Astrocyte of the cerebellum (primary cell): ENCODE measurements at regions not wholly inside any gene's neighbourhood (a gene's known extent, or its start where the extent isn't known, plus 50 kb on each side); places are given as distances from the start of the nearest gene placed in this dataset.

Experiments
- DNase-seq: peaks from one replicate; pipeline ENCODE4 v3.0.0-alpha.2; 2011; ENCODE audit warnings: low read depth
- H3K4me3 ChIP-seq: 2 replicates; pipeline ENCODE4 v1.5.1; 2011; ENCODE audit warnings: mild to moderate bottlenecking, low read depth, low read length, moderate library complexity
- CTCF ChIP-seq: IDR thresholded peaks from 2 replicates; pipeline ENCODE4 v1.5.1; 2012; ENCODE audit warnings: low read length, low read depth, moderate library complexity, mild to moderate bottlenecking; ENCODE audit errors: missing control alignments
- in situ Hi-C: cut with HindIII; loops from 2 replicates; pipeline ENCODE4 v1.10.0; 2017; ENCODE audit warnings: low sequenced_read_pairs

DNA sequence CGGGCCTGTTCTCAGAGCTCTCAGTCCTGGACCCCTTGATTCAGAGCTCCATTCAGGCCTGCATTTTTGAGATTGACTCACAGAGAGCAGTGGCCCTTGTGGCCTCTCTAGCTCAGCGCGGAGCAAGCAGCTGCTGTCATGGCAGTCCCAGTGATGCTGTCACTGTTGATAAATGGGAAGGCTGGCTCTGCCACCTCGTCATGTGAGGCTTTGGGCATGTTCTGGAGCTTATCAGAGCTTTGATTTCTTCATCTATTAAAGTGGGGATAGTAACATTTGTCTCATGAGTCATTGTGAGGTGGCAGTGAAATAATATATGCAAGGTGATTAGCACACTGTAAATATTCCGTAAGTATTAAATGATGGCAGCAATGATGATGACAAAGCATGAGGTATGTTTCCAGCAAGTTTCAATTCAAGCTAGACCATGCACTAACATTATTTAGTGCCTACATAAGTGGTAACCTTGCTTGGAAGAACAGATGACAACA is 126.4 kb upstream of the CXCL14 start:
- in situ Hi-C loops = no loop called here
- no peak for DNase-seq
- TF ChIP-seq CTCF = no peak
- H3K4me3 ChIP-seq = no peak overlapping the region

DNA sequence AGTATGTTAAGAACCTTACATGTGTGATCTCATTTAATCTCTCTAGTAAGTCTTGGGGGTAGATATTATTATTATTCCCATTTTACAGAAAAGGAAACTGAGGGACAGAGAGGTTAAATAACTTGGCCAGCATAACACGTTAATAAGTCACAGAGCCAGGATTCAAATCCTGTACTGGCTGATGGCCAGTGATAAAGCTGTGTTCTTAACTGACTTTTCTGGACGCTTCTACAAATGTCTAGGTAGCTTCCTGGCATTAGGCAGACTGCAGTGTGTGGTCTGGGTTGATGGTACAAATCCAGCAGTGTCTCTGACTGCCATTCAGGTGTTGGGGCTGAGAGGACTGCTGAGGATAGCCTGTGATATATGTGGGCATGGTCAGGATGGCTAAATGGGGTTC is 125.8 kb upstream of the CXCL14 start:
- no peak for TF ChIP-seq CTCF
- DNase-seq = no peak
- in situ Hi-C loops = no loop called here
- H3K4me3 ChIP-seq = no peak overlapping the region

DNA sequence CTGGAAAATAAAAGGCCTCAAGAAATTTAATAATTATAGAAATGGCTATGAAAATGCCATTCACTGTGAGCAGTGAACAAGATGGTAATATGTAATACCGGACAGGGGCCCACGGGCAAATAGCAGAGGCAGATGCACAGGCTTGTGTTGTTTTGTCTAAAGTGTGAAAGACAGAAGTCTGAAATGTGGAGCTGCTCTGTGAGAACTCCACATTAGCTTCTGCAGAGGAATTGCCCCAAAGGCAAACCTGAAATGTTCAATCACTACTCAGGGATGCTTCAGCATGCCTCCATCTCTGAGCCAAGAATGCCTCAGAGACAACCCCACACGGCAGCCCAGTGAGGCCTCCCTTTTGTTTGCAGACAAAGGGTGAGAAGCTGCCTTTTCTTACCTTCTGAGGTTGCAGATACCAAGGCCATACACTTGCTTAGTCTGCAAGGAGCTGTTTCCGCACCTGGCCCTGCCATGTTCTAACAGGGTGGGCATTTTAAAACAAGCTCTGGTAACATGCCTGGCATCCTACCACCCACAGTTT is 124.3 kb upstream of the CXCL14 start:
- in situ Hi-C loops = no loop called here

DNA sequence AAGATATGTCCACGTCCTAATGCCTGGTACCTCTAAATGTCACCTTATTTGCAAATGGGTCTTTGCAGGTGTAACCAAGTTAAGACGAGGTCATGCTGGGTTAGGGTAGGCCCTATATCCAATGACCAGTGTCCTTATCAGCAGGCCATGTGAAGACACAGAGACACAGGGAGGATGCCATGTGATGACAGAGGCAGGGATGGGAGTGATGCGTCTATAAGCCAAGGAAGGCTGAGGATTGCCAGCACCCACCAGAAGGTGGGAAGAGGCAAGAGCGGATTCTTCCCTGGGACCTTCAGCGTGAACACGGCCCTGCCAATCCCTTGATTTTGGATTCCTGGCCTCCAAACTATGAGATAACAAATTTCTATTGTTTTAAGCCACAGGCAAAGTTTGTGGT is 123.4 kb upstream of the CXCL14 start:
- H3K4me3 ChIP-seq = no peak overlapping the region
- in situ Hi-C loops = no loop called here
- TF ChIP-seq CTCF = no peak
- no peak for DNase-seq

More for the DNA sequence above, 124.3 kb upstream of the CXCL14 start:
- DNase-seq = no peak
- no peak for TF ChIP-seq CTCF
- no peak overlapping the region for H3K4me3 ChIP-seq

DNA sequence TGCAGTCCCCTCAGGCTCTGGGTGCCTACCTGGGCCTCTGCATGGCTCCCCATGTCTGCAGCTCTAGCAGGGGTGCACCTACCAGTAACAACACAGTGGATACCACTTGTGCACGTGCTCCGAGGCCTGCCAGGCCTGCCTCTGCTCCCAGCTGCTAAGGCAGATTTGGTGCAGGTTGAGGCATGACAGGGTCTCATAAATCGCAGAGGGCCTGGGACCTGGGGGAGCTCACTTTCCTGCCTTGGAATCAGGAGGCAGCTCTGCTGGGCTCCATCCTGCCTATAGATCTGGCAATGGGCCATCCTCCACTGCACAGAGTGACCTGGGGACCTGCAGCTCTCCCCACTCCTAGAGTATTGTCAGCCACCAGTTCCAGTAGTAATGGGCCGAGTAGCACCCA is 121.9 kb upstream of the CXCL14 start:
- TF ChIP-seq CTCF = no peak
- no peak for DNase-seq
- in situ Hi-C loops = no loop called here
- H3K4me3 ChIP-seq = no peak overlapping the region

DNA sequence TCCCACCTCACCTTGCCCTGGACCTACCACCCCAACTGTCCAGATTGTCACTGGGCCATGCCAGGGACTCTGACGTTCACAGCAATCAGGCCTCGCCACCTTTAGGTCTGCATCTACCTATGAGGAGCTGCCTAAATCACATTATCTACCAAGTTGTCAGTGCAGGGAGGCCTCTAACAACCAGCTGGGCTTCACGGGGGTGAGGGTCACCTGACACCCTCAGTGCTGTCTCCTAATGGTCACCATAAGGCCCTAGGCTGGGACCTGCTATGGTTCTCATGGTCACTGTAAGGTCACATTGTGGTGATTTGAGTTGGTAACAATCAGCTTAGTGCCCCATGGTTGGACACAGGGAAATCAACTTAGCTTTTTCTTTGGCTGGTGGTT is 119.2 kb upstream of the CXCL14 start:
- no peak for DNase-seq
- no peak for TF ChIP-seq CTCF
- H3K4me3 ChIP-seq = no peak overlapping the region
- in situ Hi-C loops = no loop called here
